Frontal cortex (tissue), 3 donors: ENCODE measurements at regions not wholly inside any gene's neighbourhood (a gene's known extent, or its start where the extent isn't known, plus 50 kb on each side); places are given as distances from the start of the nearest gene placed in this dataset.
"Not testable (repeated sequence)": the region's sequence is repeated elsewhere in the genome, so short reads cannot be mapped to it uniquely, and the experiment has no call there.

Source experiments
- DNase-seq, 2 donors: peaks; one replicate each; pipeline ENCODE4 v3.0.0; 2012; ENCODE audit warnings: low spot score in 2 of 2
- FAIRE-seq: peaks from 2 replicates; lab custom pipeline; 2012; peaks lifted over from hg19 to GRCh38; lab: Jason Lieb, UNC
- donor health status: control.
- donor health status: control.
- donor health status: control.

GRCh38 chr2:64863097-64863820, 125.9 kb upstream of the SLC1A4 start:
- FAIRE-seq (no peak), DNase-seq (no peak)

GRCh38 chr2:64865073-64865830, 123.9 kb upstream of the SLC1A4 start:
- FAIRE-seq (no peak), DNase-seq (peak; percentile 88 to 91)

- DNase-seq (no peak), FAIRE-seq (no peak)
Observed at GRCh38 chr2:64865831-64866345, 123.3 kb upstream of the SLC1A4 start.

GRCh38 chr2:64866797-64867196, 122.4 kb upstream of the SLC1A4 start:
- FAIRE-seq (no peak), DNase-seq (no peak)

- no peak for FAIRE-seq
- DNase-seq: no peak
Observed at GRCh38 chr2:64867253-64867996, 121.8 kb upstream of the SLC1A4 start.

GRCh38 chr2:64869126-64869525, 120.1 kb upstream of the SLC1A4 start:
- FAIRE-seq (no peak), DNase-seq (no peak)

GRCh38 chr2:64873472-64873924, 115.7 kb upstream of the SLC1A4 start:
- DNase-seq (peak; percentile 47 to 65), FAIRE-seq (no peak)

- no peak for FAIRE-seq
- DNase-seq: no peak
Observed at GRCh38 chr2:64874593-64874992, 114.6 kb upstream of the SLC1A4 start.

GRCh38 chr2:64875368-64875767, 113.8 kb upstream of the SLC1A4 start:
- DNase-seq (no peak), FAIRE-seq (no peak)

GRCh38 chr2:64876137-64876647, 113.0 kb upstream of the SLC1A4 start:
- FAIRE-seq (no peak), DNase-seq (no peak)

- no peak for DNase-seq
- no peak for FAIRE-seq
Observed at GRCh38 chr2:64879745-64880144, 109.5 kb upstream of the SLC1A4 start.

- FAIRE-seq: no peak
Observed at GRCh38 chr2:64880193-64880951, 108.8 kb upstream of the SLC1A4 start.

GRCh38 chr2:64881037-64881492, 108.1 kb upstream of the SLC1A4 start:
- FAIRE-seq (no peak), DNase-seq (no peak)

More at GRCh38 chr2:64880193-64880951, 108.8 kb upstream of the SLC1A4 start:
- no peak for DNase-seq

GRCh38 chr2:64887565-64887964, 101.6 kb upstream of the SLC1A4 start:
- FAIRE-seq: no peak

GRCh38 chr2:64888591-64889309, 100.4 kb upstream of the SLC1A4 start:
- no peak for FAIRE-seq
- peak in 1 of 2 donors; percentile 40 for DNase-seq

More at GRCh38 chr2:64887565-64887964, 101.6 kb upstream of the SLC1A4 start:
- DNase-seq: no peak

- DNase-seq (no peak), FAIRE-seq (no peak)
Observed at GRCh38 chr2:64889803-64890202, 99.4 kb upstream of the SLC1A4 start.

- DNase-seq: not testable (repeated sequence)
Observed at GRCh38 chr2:64896572-64896971, 92.6 kb upstream of the SLC1A4 start.

GRCh38 chr2:64899081-64899865, 89.9 kb upstream of the SLC1A4 start:
- no peak for FAIRE-seq
- no peak for DNase-seq

More at GRCh38 chr2:64896572-64896971, 92.6 kb upstream of the SLC1A4 start:
- FAIRE-seq: not testable (repeated sequence)
